CD4-positive, alpha-beta T cell (primary cell): ENCODE measurements at regions not wholly inside any gene's neighbourhood (a gene's known extent, or its start where the extent isn't known, plus 50 kb on each side); places are given as distances from the start of the nearest gene placed in this dataset.

Experiments used
- ATAC-seq: fragments of 200-7000 bp; cut with Tn5 transposase; one replicate; pipeline ENCODE4 v1.10.0; 2022; ENCODE audit warnings: mild to moderate bottlenecking; ENCODE audit not compliant: poor library complexity
- CTCF ChIA-PET: fragments of 350-600 bp; sonication (Branson Sonifier 250); formaldehyde crosslinking; loops from one replicate; lab custom pipeline; 2021; ENCODE audit warnings: antibody characterized with exemption, inconsistent platforms; lab: Charles Lee
- POLR2A ChIA-PET: fragments of 350-600 bp; sonication (Branson Sonifier 250); formaldehyde crosslinking; loops from one replicate; lab custom pipeline; 2021; ENCODE audit warnings: antibody characterized with exemption, inconsistent platforms; lab: Charles Lee
- DNase-seq, 14 experiments: peaks; one replicate each; pipeline ENCODE4 v3.0.0-alpha.2; 2013 to 2020; ENCODE audit warnings: mixed read lengths in 2 of 14
- H3K27ac ChIP-seq, 2 donors: one replicate each; pipeline versions ENCODE4 v1.5.1 to v1.7.0; 2013; ENCODE audit warnings: low read length in 2 of 2, low read depth in 1 of 2, mild to moderate bottlenecking in 1 of 2
- H3K27me3 ChIP-seq, 2 experiments: 1 replicate in 1 of 2; 2 replicates in 1 of 2; pipeline versions ENCODE4 v1.6.1 to v1.7.0; 2013; ENCODE audit warnings: low read length in 2 of 2, control low read depth in 1 of 2, mild to moderate bottlenecking in 1 of 2, moderate library complexity in 1 of 2; ENCODE audit not compliant: insufficient read depth in 2 of 2, control insufficient read depth in 1 of 2
- H3K36me3 ChIP-seq: one replicate; pipeline ENCODE4 v1.6.1; 2013; ENCODE audit warnings: low read length, control low read depth; ENCODE audit not compliant: insufficient read depth
- H3K4me1 ChIP-seq: one replicate; pipeline ENCODE4 v1.6.1; 2013; ENCODE audit warnings: low read length, control low read depth; ENCODE audit not compliant: insufficient read depth
- H3K4me3 ChIP-seq: one replicate; pipeline ENCODE4 v1.5.1; 2013; ENCODE audit warnings: mild to moderate bottlenecking, low read length, moderate library complexity
- H3K9me3 ChIP-seq, 2 experiments: 1 replicate in 1 of 2; 2 replicates in 1 of 2; pipeline versions ENCODE4 v1.6.1 to v1.7.0; 2013; ENCODE audit warnings: low read length in 2 of 2, mild to moderate bottlenecking in 2 of 2, control low read depth in 1 of 2, moderate library complexity in 1 of 2; ENCODE audit not compliant: control insufficient read depth in 1 of 2, insufficient read depth in 1 of 2
- H3K27ac Mint-ChIP-seq: one replicate; pipeline ENCODE4 v1.8.0; 2020; ENCODE audit warnings: mixed read lengths
- H3K27me3 Mint-ChIP-seq: one replicate; pipeline ENCODE4 v1.8.0; 2021; ENCODE audit warnings: mixed read lengths
- H3K36me3 Mint-ChIP-seq: one replicate; pipeline ENCODE4 v1.8.0; 2021; ENCODE audit warnings: low read depth, mixed read lengths
- H3K4me1 Mint-ChIP-seq: one replicate; pipeline ENCODE4 v1.8.0; 2021; ENCODE audit warnings: low read depth, mixed read lengths
- H3K4me3 Mint-ChIP-seq: one replicate; pipeline ENCODE4 v1.8.0; 2020; ENCODE audit warnings: mild to moderate bottlenecking, mixed read lengths
- H3K9me3 Mint-ChIP-seq: one replicate; pipeline ENCODE4 v1.8.0; 2020; ENCODE audit warnings: mixed read lengths
- intact Hi-C, 2 experiments: fragments of 100-400 bp; cut with DNase I in 1 of 2; cut with micrococcal nuclease in 1 of 2; formaldehyde crosslinking; loops; one replicate each; pipeline versions ENCODE4 v1.15.1 to v1.9.0; 2023 to 2025; cut with DNase I, micrococcal nuclease
- TF ChIP-seq, protein P1 (sequence below): fragments of 200-600 bp; IDR thresholded peaks from one replicate; pipeline ENCODE4 v1.8.0; 2022; ENCODE audit warnings: antibody characterized with exemption, mild to moderate bottlenecking

DNA sequence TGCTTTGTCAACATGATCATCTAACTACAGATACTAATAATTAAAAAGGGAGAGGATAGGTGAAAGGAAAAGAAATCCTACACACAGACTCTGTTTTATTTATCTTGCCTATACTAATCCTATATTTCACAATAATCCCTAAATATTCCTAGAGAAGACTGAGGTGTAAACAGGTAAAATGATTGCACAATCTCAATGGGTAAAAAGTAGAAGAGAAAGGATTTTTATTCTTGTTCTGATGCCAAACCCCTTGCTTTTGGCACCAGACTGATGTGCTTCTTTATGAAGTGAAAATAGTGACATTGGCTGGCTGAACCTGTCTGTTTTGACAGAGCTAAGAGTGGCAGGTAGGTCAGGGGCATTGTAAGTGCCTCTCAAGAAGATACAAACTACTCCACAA, 101.9 kb upstream of the ZPLD1 start:
- H3K27ac Mint-ChIP-seq = no peak overlapping the region
- H3K27me3 Mint-ChIP-seq = peaks cover 4% of the 10 kb centered on the region
- CTCF ChIA-PET = no interaction called here
- no peak for ATAC-seq
- no peak overlapping the region for H3K4me3 Mint-ChIP-seq
- TF ChIP-seq, protein P1, sequence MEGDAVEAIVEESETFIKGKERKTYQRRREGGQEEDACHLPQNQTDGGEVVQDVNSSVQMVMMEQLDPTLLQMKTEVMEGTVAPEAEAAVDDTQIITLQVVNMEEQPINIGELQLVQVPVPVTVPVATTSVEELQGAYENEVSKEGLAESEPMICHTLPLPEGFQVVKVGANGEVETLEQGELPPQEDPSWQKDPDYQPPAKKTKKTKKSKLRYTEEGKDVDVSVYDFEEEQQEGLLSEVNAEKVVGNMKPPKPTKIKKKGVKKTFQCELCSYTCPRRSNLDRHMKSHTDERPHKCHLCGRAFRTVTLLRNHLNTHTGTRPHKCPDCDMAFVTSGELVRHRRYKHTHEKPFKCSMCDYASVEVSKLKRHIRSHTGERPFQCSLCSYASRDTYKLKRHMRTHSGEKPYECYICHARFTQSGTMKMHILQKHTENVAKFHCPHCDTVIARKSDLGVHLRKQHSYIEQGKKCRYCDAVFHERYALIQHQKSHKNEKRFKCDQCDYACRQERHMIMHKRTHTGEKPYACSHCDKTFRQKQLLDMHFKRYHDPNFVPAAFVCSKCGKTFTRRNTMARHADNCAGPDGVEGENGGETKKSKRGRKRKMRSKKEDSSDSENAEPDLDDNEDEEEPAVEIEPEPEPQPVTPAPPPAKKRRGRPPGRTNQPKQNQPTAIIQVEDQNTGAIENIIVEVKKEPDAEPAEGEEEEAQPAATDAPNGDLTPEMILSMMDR = no peak
- POLR2A ChIA-PET = no interaction called here
- DNase-seq = no peak
- no peaks in the 10 kb centered on the region for H3K9me3 Mint-ChIP-seq
- H3K4me1 Mint-ChIP-seq = no peaks in the 10 kb centered on the region
- H3K27ac ChIP-seq = no peak overlapping the region
- no peak overlapping the region for H3K4me3 ChIP-seq
- intact Hi-C loops = no loop called here
- no peaks in the 10 kb centered on the region for H3K36me3 ChIP-seq
- no peaks in the 10 kb centered on the region for H3K9me3 ChIP-seq
- no peaks in the 10 kb centered on the region for H3K27me3 ChIP-seq
- no peaks in the 10 kb centered on the region for H3K36me3 Mint-ChIP-seq
- no peaks in the 10 kb centered on the region for H3K4me1 ChIP-seq

DNA sequence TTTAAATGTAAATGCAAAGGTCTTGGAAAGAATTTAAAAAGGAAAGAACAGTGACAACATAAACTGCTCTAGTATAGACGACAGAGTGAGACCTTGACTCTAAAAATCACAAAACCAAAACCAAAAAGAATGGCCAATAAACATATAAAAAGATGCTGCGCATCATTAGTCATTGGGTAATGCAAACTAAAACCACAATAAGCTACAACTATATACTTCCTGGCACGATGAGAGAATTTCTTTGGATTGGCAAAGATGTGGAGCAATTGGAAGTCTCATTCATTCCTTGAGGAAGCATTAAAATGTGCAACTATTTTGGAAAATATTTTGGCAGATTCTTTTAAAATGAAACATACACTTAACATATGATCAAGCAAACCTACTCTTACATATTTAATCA, 98.7 kb upstream of the ZPLD1 start:
- H3K4me3 ChIP-seq = no peak overlapping the region
- no peaks in the 10 kb centered on the region for H3K9me3 ChIP-seq
- Mint-ChIP-seq H3K9me3 (no peaks in the 10 kb centered on the region), H3K36me3 (no peaks in the 10 kb centered on the region), H3K4me1 (no peaks in the 10 kb centered on the region), H3K27ac (no peak overlapping the region), H3K4me3 (no peak overlapping the region), H3K27me3 (peaks cover 4% of the 10 kb centered on the region)
- peaks cover 0 to 4% of the 10 kb centered on the region in 2 experiments for H3K27me3 ChIP-seq
- H3K27ac ChIP-seq = no peak overlapping the region
- ATAC-seq (no peak), DNase-seq (no peak)
- intact Hi-C loops = no loop called here
- H3K4me1 ChIP-seq = no peaks in the 10 kb centered on the region
- TF ChIP-seq, protein P1 = no peak
- H3K36me3 ChIP-seq = no peaks in the 10 kb centered on the region
- ChIA-PET POLR2A (no interaction called here), CTCF (no interaction called here)

DNA sequence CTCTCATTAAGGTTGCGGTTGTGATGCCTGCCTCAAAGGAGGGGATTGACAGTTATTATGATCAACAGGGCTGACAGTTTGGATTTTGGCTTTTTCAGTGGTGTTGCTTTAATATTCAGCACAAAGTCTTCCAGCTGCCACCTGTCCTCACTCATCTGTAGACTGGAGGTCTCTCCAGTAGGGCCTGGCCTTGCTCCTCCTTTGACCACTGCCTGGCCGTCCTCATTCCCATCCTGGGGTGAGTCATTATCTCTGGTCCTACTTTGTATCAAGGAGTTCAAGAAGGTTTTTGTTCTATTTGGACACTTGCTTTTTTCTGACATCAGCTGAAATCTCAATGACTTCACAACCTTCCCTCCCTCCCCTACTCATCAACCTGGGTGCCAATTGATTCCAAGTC, 95.1 kb upstream of the ZPLD1 start:
- Histone ChIP-seq H3K36me3 (no peaks in the 10 kb centered on the region), H3K27me3 (peaks cover 2 to 4% of the 10 kb centered on the region in 2 experiments), H3K4me3 (no peak overlapping the region), H3K9me3 (no peaks in the 10 kb centered on the region), H3K27ac (no peak overlapping the region), H3K4me1 (no peaks in the 10 kb centered on the region)
- no peaks in the 10 kb centered on the region for H3K9me3 Mint-ChIP-seq
- H3K4me3 Mint-ChIP-seq = no peak overlapping the region
- DNase-seq (no peak), ATAC-seq (no peak)
- no peaks in the 10 kb centered on the region for H3K36me3 Mint-ChIP-seq
- CTCF ChIA-PET = no interaction called here
- peaks cover 7% of the 10 kb centered on the region for H3K27me3 Mint-ChIP-seq
- POLR2A ChIA-PET = no interaction called here
- TF ChIP-seq, protein P1 = no peak
- no peaks in the 10 kb centered on the region for H3K4me1 Mint-ChIP-seq
- intact Hi-C loops = no loop called here
- H3K27ac Mint-ChIP-seq = no peak overlapping the region
